K562 (cell line): ENCODE measurements at regions not wholly inside any gene's neighbourhood (a gene's known extent, or its start where the extent isn't known, plus 50 kb on each side); places are given as distances from the start of the nearest gene placed in this dataset.

Experiments
- ATAC-seq: fragments of 200-7000 bp; cut with Tn5 transposase; 3 replicates; pipeline ENCODE4 v1.9.1; 2020; ENCODE audit warnings: moderate library complexity
- BruUV-seq: library from RNA; stranded (reverse); fragments of 400-500 nt; replicated peaks from 2 replicates; lab custom pipeline; 2021; lab: Mats Ljungman, UMichigan
- CTCF ChIA-PET: fragments of 300-600 bp; formaldehyde crosslinking; extraction: SDS; loops from one replicate; lab custom pipeline; 2021; ENCODE audit warnings: low intra/inter-chr PET ratio; lab: Yijun Ruan, JAX
- POLR2A ChIA-PET: fragments of 300-600, 350-650 bp; sonication (Branson Sonifier 250); formaldehyde crosslinking; extraction: SDS; loops from one replicate; lab custom pipeline; 2021; ENCODE audit warnings: antibody characterized with exemption, inconsistent platforms; lab: Yijun Ruan, JAX
- DNase-seq, 4 experiments: peaks; one replicate each; pipeline versions ENCODE4 v3.0.0 to v3.0.0-alpha.2; 2011 to 2018; ENCODE audit warnings: low spot score in 3 of 4, mixed read lengths in 3 of 4; ENCODE audit errors: extremely low read depth in 1 of 4
- FAIRE-seq: peaks from 2 replicates; lab custom pipeline; 2011; peaks lifted over from hg19 to GRCh38; lab: Jason Lieb, UNC
- H2AFZ ChIP-seq: 2 replicates; pipeline ENCODE4 v1.6.0; 2011; ENCODE audit warnings: low read depth, low read length, control low read depth, inconsistent platforms
- H3K27ac ChIP-seq: fragments of 200-600 bp; 3 replicates; pipeline ENCODE4 v1.8.0; 2011; ENCODE audit warnings: low read depth, mild to moderate bottlenecking, control low read depth, inconsistent platforms, low read length, moderate library complexity, mixed read lengths; ENCODE audit errors: extremely low read depth
- H3K27me3 ChIP-seq, 2 experiments: fragments of 300-600 bp in 1 of 2; 2 replicates in 1 of 2; 3 replicates in 1 of 2; pipeline versions ENCODE4 v1.6.0 to v1.8.0; 2011; ENCODE audit warnings: inconsistent platforms in 2 of 2, low read length in 2 of 2, mild to moderate bottlenecking in 1 of 2, mixed read lengths in 1 of 2, moderate library complexity in 1 of 2; ENCODE audit not compliant: control insufficient read depth in 2 of 2, insufficient read depth in 2 of 2
- H3K36me3 ChIP-seq: fragments of 300-600 bp; 3 replicates; pipeline ENCODE4 v1.8.0; 2011; ENCODE audit warnings: mild to moderate bottlenecking, low read length, inconsistent platforms; ENCODE audit not compliant: control insufficient read depth, insufficient read depth
- H3K4me1 ChIP-seq, 2 experiments: fragments of 200-600 bp in 1 of 2; replicated peaks in 1 of 2; 2 replicates in 1 of 2; 3 replicates in 1 of 2; pipeline versions ENCODE4 v1.5.1 to v1.8.0; 2011; ENCODE audit warnings: inconsistent platforms in 2 of 2, low read length in 2 of 2, mild to moderate bottlenecking in 1 of 2, mixed read lengths in 1 of 2, moderate library complexity in 1 of 2; ENCODE audit not compliant: control insufficient read depth in 2 of 2, insufficient read depth in 2 of 2
- H3K4me2 ChIP-seq: 2 replicates; pipeline ENCODE4 v1.6.1; 2011; ENCODE audit warnings: low read length, control low read depth, inconsistent platforms, mixed read lengths; ENCODE audit not compliant: insufficient read depth
- H3K4me3 ChIP-seq: fragments of 200-600 bp; sonication (generic), shearing (Covaris generic); 2 replicates; pipeline ENCODE4 v1.5.1; 2016; ENCODE audit warnings: control low read depth, inconsistent platforms
- H3K79me2 ChIP-seq: fragments of 200-600 bp; 3 replicates; pipeline ENCODE4 v1.8.0; 2011; ENCODE audit warnings: low read length, inconsistent platforms; ENCODE audit not compliant: control insufficient read depth, insufficient read depth
- H3K9ac ChIP-seq, 2 experiments: 2 replicates each; pipeline versions ENCODE4 v1.6.0 to v1.6.1; 2011; ENCODE audit warnings: low read depth in 2 of 2, low read length in 2 of 2, control low read depth in 1 of 2, inconsistent platforms in 1 of 2, mild to moderate bottlenecking in 1 of 2, mixed read lengths in 1 of 2; ENCODE audit not compliant: insufficient read depth in 1 of 2
- H3K9me1 ChIP-seq: one replicate; pipeline ENCODE4 v1.6.0; 2011; ENCODE audit warnings: inconsistent platforms, mild to moderate bottlenecking, low read length, moderate library complexity; ENCODE audit not compliant: control insufficient read depth, insufficient read depth
- H3K9me3 ChIP-seq: replicated peaks from 2 replicates; pipeline ENCODE4 v1.5.1; 2011; ENCODE audit warnings: low read depth, low read length, inconsistent platforms; ENCODE audit not compliant: control insufficient read depth, insufficient read depth
- H4K20me1 ChIP-seq: replicated peaks from 2 replicates; pipeline ENCODE4 v1.6.1; 2011; ENCODE audit warnings: low read length, inconsistent platforms, mixed read lengths; ENCODE audit not compliant: control insufficient read depth, insufficient read depth
- GTF2A2 ChIP-seq: IDR thresholded peaks from 2 replicates; pipeline ENCODE4 v1.6.1; 2016; ENCODE audit warnings: mild to moderate bottlenecking, missing genetic modification characterization, missing compliant biosample characterization
- NR4A1 ChIP-seq, 2 experiments: fragments of 250-450 bp in 1 of 2; fragments of 450-650 bp in 1 of 2; sonication (Bioruptor Pico) in 1 of 2; IDR thresholded peaks; 2 replicates each; pipeline versions ENCODE4 v1.4.0 to v1.6.1; 2016 to 2020; ENCODE audit warnings: mild to moderate bottlenecking in 2 of 2, missing compliant biosample characterization in 1 of 2, missing genetic modification characterization in 1 of 2, moderate library complexity in 1 of 2
- RBM14 ChIP-seq: fragments of 200-400 bp; formaldehyde crosslinking; IDR thresholded peaks from 2 replicates; pipeline ENCODE4 v1.6.1; 2018; ENCODE audit warnings: low read depth, mild to moderate bottlenecking, low read length, moderate library complexity, borderline replicate concordance; ENCODE audit not compliant: insufficient read depth
- RFX1 ChIP-seq: fragments of 450-650 bp; IDR thresholded peaks from 2 replicates; pipeline ENCODE4 v1.6.1; 2016; ENCODE audit warnings: mild to moderate bottlenecking, moderate library complexity
- WGBS: fragments of 100-300 bp; shearing (Covaris generic); methylation state at CpG from one replicate; pipeline ENCODE4 v1.1.6; 2016; ENCODE audit warnings: low coverage, mixed read lengths; ENCODE audit not compliant: insufficient coverage; ENCODE audit errors: missing lambda C conversion rate; 5-methylcytosine and 5-hydroxymethylcytosine counted together
- in situ Hi-C: fragments of 300-500 bp; cut with MboI; formaldehyde crosslinking; loops from 4 replicates; pipeline ENCODE4 v1.15.0; 2018; ENCODE audit warnings: inconsistent platforms, mixed read lengths
- intact Hi-C: fragments of 100-400 bp; cut with micrococcal nuclease; formaldehyde crosslinking; loops from 2 replicates; pipeline ENCODE4 v1.14.2; 2022
- TF ChIP-seq, protein P1 (sequence below): fragments of 250-450 bp; sonication (Bioruptor Pico); IDR thresholded peaks from 2 replicates; pipeline ENCODE4 v1.4.0; 2020; ENCODE audit warnings: mild to moderate bottlenecking, moderate library complexity, borderline replicate concordance

DNA sequence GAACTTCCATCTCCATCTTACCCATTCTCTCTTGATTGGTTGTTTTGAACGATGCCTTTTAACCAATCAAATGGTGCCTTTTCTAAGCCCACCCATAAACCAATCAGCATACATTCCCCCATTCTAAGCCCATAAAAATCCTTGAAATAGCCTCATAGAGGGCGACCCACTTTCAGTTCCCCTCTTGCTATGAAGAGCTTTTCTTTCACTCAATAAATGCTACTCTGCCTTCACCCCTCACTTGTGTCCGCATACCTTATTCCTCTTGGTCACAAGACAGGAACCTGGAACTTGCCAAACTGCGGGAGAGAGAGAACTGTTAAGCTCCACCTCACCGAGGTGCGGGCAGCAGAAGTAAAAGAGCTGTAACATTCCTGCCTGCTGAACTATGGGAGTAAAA is 1602.0 kb upstream of the LRRTM3 start (continued):
- TF ChIP-seq RFX1: no peak
- TF ChIP-seq, all 486 proteins: peak for 0

DNA sequence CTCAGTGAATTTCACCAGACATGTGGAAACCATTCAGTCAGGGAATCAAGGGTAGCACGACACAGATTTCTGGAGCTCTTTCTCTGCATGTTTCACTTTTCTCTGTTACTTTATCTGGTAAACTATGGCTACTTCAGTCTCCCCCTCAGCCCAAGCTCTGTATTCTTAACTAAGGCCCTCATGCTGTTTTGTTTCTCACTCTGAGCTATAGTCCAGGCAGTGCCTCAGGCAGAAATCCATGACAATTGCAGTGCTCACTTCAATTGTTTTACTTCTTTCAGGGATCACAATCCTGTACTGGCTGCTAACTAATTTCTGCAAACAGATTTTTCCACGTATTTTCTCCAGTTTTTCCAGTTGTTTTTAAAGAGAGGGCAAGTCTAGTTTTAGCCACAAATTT is 1599.9 kb upstream of the LRRTM3 start:
- Histone ChIP-seq H2AFZ (no peak overlapping the region), H3K9me1 (no peaks in the 10 kb centered on the region), H3K9ac (no peak overlapping the region), H3K79me2 (no peaks in the 10 kb centered on the region), H3K4me3 (no peak overlapping the region), H4K20me1 (no peaks in the 10 kb centered on the region), H3K4me1 (no peaks in the 10 kb centered on the region), H3K4me2 (no peak overlapping the region), H3K9me3 (no peaks in the 10 kb centered on the region; the same call in 1 of the 2 replicates), H3K27me3 (no peaks in the 10 kb centered on the region), H3K27ac (no peak overlapping the region), H3K36me3 (no peaks in the 10 kb centered on the region)
- POLR2A ChIA-PET: no interaction called here
- intact Hi-C loops: no loop called here
- no peak for ATAC-seq
- 0% methylated on average over 2 of the region's 2 CpGs for WGBS
- no peak for DNase-seq
- BruUV-seq: no TSS peak
- no peak for FAIRE-seq
- in situ Hi-C loops: no loop called here
- no peak for TF ChIP-seq GTF2A2 (tag)
- TF ChIP-seq NR4A1 (CRISPR knock-in tag; IDR thresholded peaks at IDR 0.05): no peak
- TF ChIP-seq NR4A1 (tag; IDR thresholded peaks at IDR 0.05): no peak
- no peak for TF ChIP-seq RBM14
- TF ChIP-seq, protein P1, sequence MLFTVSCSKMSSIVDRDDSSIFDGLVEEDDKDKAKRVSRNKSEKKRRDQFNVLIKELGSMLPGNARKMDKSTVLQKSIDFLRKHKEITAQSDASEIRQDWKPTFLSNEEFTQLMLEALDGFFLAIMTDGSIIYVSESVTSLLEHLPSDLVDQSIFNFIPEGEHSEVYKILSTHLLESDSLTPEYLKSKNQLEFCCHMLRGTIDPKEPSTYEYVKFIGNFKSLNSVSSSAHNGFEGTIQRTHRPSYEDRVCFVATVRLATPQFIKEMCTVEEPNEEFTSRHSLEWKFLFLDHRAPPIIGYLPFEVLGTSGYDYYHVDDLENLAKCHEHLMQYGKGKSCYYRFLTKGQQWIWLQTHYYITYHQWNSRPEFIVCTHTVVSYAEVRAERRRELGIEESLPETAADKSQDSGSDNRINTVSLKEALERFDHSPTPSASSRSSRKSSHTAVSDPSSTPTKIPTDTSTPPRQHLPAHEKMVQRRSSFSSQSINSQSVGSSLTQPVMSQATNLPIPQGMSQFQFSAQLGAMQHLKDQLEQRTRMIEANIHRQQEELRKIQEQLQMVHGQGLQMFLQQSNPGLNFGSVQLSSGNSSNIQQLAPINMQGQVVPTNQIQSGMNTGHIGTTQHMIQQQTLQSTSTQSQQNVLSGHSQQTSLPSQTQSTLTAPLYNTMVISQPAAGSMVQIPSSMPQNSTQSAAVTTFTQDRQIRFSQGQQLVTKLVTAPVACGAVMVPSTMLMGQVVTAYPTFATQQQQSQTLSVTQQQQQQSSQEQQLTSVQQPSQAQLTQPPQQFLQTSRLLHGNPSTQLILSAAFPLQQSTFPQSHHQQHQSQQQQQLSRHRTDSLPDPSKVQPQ (CRISPR knock-in tag): no peak
- TF ChIP-seq, all 486 proteins: peak for 0
- CTCF ChIA-PET: no interaction called here
